Fibroblast of pulmonary artery (primary cell): ENCODE measurements at regions not wholly inside any gene's neighbourhood (a gene's known extent, or its start where the extent isn't known, plus 50 kb on each side); places are given as distances from the start of the nearest gene placed in this dataset.
"Not testable (repeated sequence)": the region's sequence is repeated elsewhere in the genome, so short reads cannot be mapped to it uniquely, and the experiment has no call there.

Source experiments
- DNase-seq: peaks from one replicate; pipeline ENCODE4 v3.0.0-alpha.2; 2010; ENCODE audit warnings: low read depth
- H3K4me3 ChIP-seq: replicated peaks from 2 replicates; pipeline ENCODE4 v1.5.1; 2011; ENCODE audit warnings: low read depth, mild to moderate bottlenecking, control low read depth, low read length, moderate library complexity
- CTCF ChIP-seq: IDR thresholded peaks from 2 replicates; pipeline ENCODE4 v1.5.1; 2011; ENCODE audit warnings: mild to moderate bottlenecking, control low read depth, low read length, inconsistent platforms; ENCODE audit errors: missing control alignments

- no peak overlapping the region for H3K4me3 ChIP-seq
- no peak for TF ChIP-seq CTCF
- peak; percentile 88 for DNase-seq
Observed at GRCh38 chr2:195575016-195575415, 82.0 kb upstream of the SLC39A10 start.

GRCh38 chr2:195574312-195574711 is 82.7 kb upstream of the SLC39A10 start:
- no peak overlapping the region for H3K4me3 ChIP-seq
- no peak for TF ChIP-seq CTCF
- DNase-seq = no peak

GRCh38 chr2:195572895-195573683 is 83.9 kb upstream of the SLC39A10 start:
- no peak for DNase-seq
- no peak overlapping the region for H3K4me3 ChIP-seq
- no peak for TF ChIP-seq CTCF

GRCh38 chr2:195570329-195570728 is 86.7 kb upstream of the SLC39A10 start:
- TF ChIP-seq CTCF = no peak
- H3K4me3 ChIP-seq = no peak overlapping the region
- DNase-seq = no peak

- no peak for DNase-seq
- TF ChIP-seq CTCF = no peak
- H3K4me3 ChIP-seq = no peak overlapping the region
Observed at GRCh38 chr2:195569255-195569654, 87.8 kb upstream of the SLC39A10 start.

- DNase-seq, H3K4me3 ChIP-seq: not testable (repeated sequence)
Observed at GRCh38 chr2:195564625-195565135, 92.3 kb upstream of the SLC39A10 start.

- TF ChIP-seq CTCF = no peak
- peak; percentile 81 for DNase-seq
- no peak overlapping the region for H3K4me3 ChIP-seq
Observed at GRCh38 chr2:195563857-195564512, 93.0 kb upstream of the SLC39A10 start.
